HEK293 (cell line): ENCODE measurements at regions not wholly inside any gene's neighbourhood (a gene's known extent, or its start where the extent isn't known, plus 50 kb on each side); places are given as distances from the start of the nearest gene placed in this dataset.

ENCODE experiments used
- CTCF ChIA-PET: fragments of 350-600 bp; formaldehyde crosslinking; extraction: SDS; loops from one replicate; lab custom pipeline; 2021; ENCODE audit warnings: antibody characterized with exemption; lab: Yijun Ruan, JAX
- POLR2A ChIA-PET: fragments of 300-600 bp; formaldehyde crosslinking; extraction: SDS; loops from one replicate; lab custom pipeline; 2020; ENCODE audit warnings: antibody characterized with exemption, inconsistent platforms; lab: Yijun Ruan, JAX
- H3K27ac ChIP-seq: fragments of 200-500 bp; sonication (Bioruptor generic); 2 replicates; pipeline ENCODE4 v1.5.1; 2014; ENCODE audit warnings: low read depth, low read length, control low read depth, inconsistent platforms; ENCODE audit errors: extremely low read depth
- H3K36me3 ChIP-seq, 2 experiments: fragments of 200-500 bp in 1 of 2; sonication (Bioruptor generic) in 1 of 2; 1 replicate in 1 of 2; 2 replicates in 1 of 2; pipeline ENCODE4 v1.5.1; 2014 to 2017; ENCODE audit warnings: inconsistent platforms in 2 of 2, low read length in 2 of 2; ENCODE audit not compliant: control insufficient read depth in 2 of 2, insufficient read depth in 1 of 2
- H3K4me1 ChIP-seq: fragments of 200-500 bp; sonication (Bioruptor generic); 2 replicates; pipeline ENCODE4 v1.5.1; 2014; ENCODE audit warnings: mild to moderate bottlenecking, low read length, inconsistent platforms; ENCODE audit not compliant: control insufficient read depth, insufficient read depth
- H3K4me3 ChIP-seq: 2 replicates; pipeline ENCODE4 v1.5.1; 2011; ENCODE audit warnings: low read depth, mild to moderate bottlenecking, control low read depth, low read length, moderate library complexity
- H3K9me3 ChIP-seq: fragments of 200-500 bp; sonication (Bioruptor generic); 2 replicates; pipeline ENCODE4 v1.5.1; 2014; ENCODE audit warnings: low read depth, low read length, inconsistent platforms; ENCODE audit not compliant: control insufficient read depth, insufficient read depth
- IKZF3 ChIP-seq: fragments of 450-650 bp; IDR thresholded peaks from 2 replicates; pipeline ENCODE4 v1.5.0; 2018; ENCODE audit warnings: missing biosample characterization, mild to moderate bottlenecking, missing genetic modification characterization, moderate library complexity
- MEIS1 ChIP-seq: sonication (generic); formaldehyde crosslinking; IDR thresholded peaks from 2 replicates; pipeline ENCODE4 v1.8.1; 2022; ENCODE audit warnings: missing genetic modification reagents, mild to moderate bottlenecking, borderline replicate concordance
- SCRT1 ChIP-seq: fragments of 450-650 bp; formaldehyde crosslinking; IDR thresholded peaks from 2 replicates; pipeline ENCODE4 v1.5.1; 2016; ENCODE audit warnings: missing biosample characterization, missing genetic modification characterization, borderline replicate concordance
- SP2 ChIP-seq: fragments of 450-650 bp; formaldehyde crosslinking; IDR thresholded peaks from 2 replicates; pipeline ENCODE4 v1.5.1; 2016; ENCODE audit warnings: missing biosample characterization, missing genetic modification characterization
- ZNF114 ChIP-seq: fragments of 450-650 bp; formaldehyde crosslinking; IDR thresholded peaks from 2 replicates; pipeline ENCODE4 v1.5.0; 2017; ENCODE audit warnings: missing biosample characterization, missing genetic modification characterization
- ZNF155 ChIP-seq: fragments of 450-650 bp; formaldehyde crosslinking; IDR thresholded peaks from 2 replicates; pipeline ENCODE4 v1.5.1; 2016; ENCODE audit warnings: missing biosample characterization, missing genetic modification characterization
- ZNF157 ChIP-seq: fragments of 450-650 bp; formaldehyde crosslinking; IDR thresholded peaks from 2 replicates; pipeline ENCODE4 v1.5.1; 2016; ENCODE audit warnings: missing biosample characterization, missing genetic modification characterization
- ZNF2 ChIP-seq: fragments of 450-650 bp; formaldehyde crosslinking; IDR thresholded peaks from 2 replicates; pipeline ENCODE4 v1.5.1; 2016; ENCODE audit warnings: missing biosample characterization, missing genetic modification characterization
- ZNF202 ChIP-seq: fragments of 450-650 bp; formaldehyde crosslinking; IDR thresholded peaks from 2 replicates; pipeline ENCODE4 v1.5.1; 2016; ENCODE audit warnings: missing biosample characterization, missing genetic modification characterization, borderline replicate concordance
- ZNF324 ChIP-seq: fragments of 450-650 bp; formaldehyde crosslinking; IDR thresholded peaks from 2 replicates; pipeline ENCODE4 v1.5.1; 2016; ENCODE audit warnings: missing biosample characterization, missing genetic modification characterization
- ZNF366 ChIP-seq: fragments of 450-650 bp; formaldehyde crosslinking; conservative IDR thresholded peaks from 2 replicates; pipeline ENCODE4 v1.5.1; 2016; ENCODE audit warnings: missing biosample characterization, missing genetic modification characterization
- ZNF394 ChIP-seq: fragments of 450-650 bp; formaldehyde crosslinking; IDR thresholded peaks from 2 replicates; pipeline ENCODE4 v1.5.1; 2016; ENCODE audit warnings: missing biosample characterization, missing genetic modification characterization, mild to moderate bottlenecking, moderate library complexity, borderline replicate concordance
- ZNF48 ChIP-seq: fragments of 450-650 bp; formaldehyde crosslinking; IDR thresholded peaks from 2 replicates; pipeline ENCODE4 v1.5.1; 2016; ENCODE audit warnings: missing biosample characterization, missing genetic modification characterization
- ZNF530 ChIP-seq: fragments of 450-650 bp; formaldehyde crosslinking; IDR thresholded peaks from 2 replicates; pipeline ENCODE4 v1.5.1; 2016; ENCODE audit warnings: low read depth, missing biosample characterization, missing genetic modification characterization
- ZNF654 ChIP-seq: fragments of 450-650 bp; formaldehyde crosslinking; IDR thresholded peaks from 2 replicates; pipeline ENCODE4 v1.5.1; 2016; ENCODE audit warnings: low read depth, missing biosample characterization, missing genetic modification characterization
- ZXDB ChIP-seq: fragments of 450-650 bp; formaldehyde crosslinking; IDR thresholded peaks from 2 replicates; pipeline ENCODE4 v1.5.1; 2016; ENCODE audit warnings: missing biosample characterization, missing genetic modification characterization
- TF ChIP-seq, protein P1 (sequence below): fragments of 450-650 bp; formaldehyde crosslinking; IDR thresholded peaks from 2 replicates; pipeline ENCODE4 v1.5.1; 2016; ENCODE audit warnings: missing biosample characterization, missing genetic modification characterization
- TF ChIP-seq, protein P2 (sequence below): fragments of 450-650 bp; formaldehyde crosslinking; IDR thresholded peaks from 2 replicates; pipeline ENCODE4 v1.5.1; 2016; ENCODE audit warnings: missing biosample characterization, missing genetic modification characterization
- TF ChIP-seq, protein P3 (sequence below): fragments of 450-650 bp; formaldehyde crosslinking; IDR thresholded peaks from 2 replicates; pipeline ENCODE4 v1.5.1; 2016; ENCODE audit warnings: missing biosample characterization, missing genetic modification characterization
- TF ChIP-seq, protein P4 (sequence below): fragments of 450-650 bp; formaldehyde crosslinking; IDR thresholded peaks from 2 replicates; pipeline ENCODE4 v1.5.1; 2016; ENCODE audit warnings: missing biosample characterization, missing genetic modification characterization
- TF ChIP-seq, protein P5 (sequence below): fragments of 450-650 bp; formaldehyde crosslinking; IDR thresholded peaks from 2 replicates; pipeline ENCODE4 v1.5.1; 2016; ENCODE audit warnings: missing biosample characterization, missing genetic modification characterization

DNA sequence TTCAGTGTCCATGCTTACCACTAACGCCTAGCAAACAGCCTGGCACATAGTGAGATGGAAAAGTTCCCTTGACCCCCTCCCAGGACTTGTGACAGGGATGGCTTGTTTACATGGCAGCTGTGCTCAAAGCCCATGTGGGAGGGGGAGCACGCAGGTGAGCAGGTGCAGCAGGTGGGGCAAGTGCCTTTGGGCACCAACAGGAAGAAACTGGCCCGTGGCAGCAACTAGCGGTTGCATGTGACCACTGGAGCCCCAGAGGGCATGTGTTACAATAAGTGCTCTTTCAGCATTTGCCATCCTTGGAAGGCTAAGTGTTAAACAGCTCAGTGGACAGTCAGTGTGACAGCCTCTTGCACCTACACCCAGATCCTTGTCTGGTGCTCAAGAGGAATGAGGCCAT, 734.6 kb downstream of the TUSC7 start:
- H3K4me3 ChIP-seq = no peak overlapping the region
- peaks cover 6% of the 10 kb centered on the region; the same call in 1 of the 2 replicates for H3K4me1 ChIP-seq
- H3K27ac ChIP-seq = no peak overlapping the region
- POLR2A ChIA-PET = no interaction called here
- H3K36me3 ChIP-seq = no peaks in the 10 kb centered on the region
- no peaks in the 10 kb centered on the region for H3K9me3 ChIP-seq
- CTCF ChIA-PET = no interaction called here
- TF ChIP-seq ZNF530 (tag by site-specific recombination) (no peak), ZNF157 (no peak), ZNF2 (tag by site-specific recombination) (no peak), ZNF366 (tag by site-specific recombination) (no peak)
- TF ChIP-seq, protein P1, sequence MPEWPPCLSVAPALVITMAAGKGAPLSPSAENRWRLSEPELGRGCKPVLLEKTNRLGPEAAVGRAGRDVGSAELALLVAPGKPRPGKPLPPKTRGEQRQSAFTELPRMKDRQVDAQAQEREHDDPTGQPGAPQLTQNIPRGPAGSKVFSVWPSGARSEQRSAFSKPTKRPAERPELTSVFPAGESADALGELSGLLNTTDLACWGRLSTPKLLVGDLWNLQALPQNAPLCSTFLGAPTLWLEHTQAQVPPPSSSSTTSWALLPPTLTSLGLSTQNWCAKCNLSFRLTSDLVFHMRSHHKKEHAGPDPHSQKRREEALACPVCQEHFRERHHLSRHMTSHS (tag by site-specific recombination) = no peak

DNA sequence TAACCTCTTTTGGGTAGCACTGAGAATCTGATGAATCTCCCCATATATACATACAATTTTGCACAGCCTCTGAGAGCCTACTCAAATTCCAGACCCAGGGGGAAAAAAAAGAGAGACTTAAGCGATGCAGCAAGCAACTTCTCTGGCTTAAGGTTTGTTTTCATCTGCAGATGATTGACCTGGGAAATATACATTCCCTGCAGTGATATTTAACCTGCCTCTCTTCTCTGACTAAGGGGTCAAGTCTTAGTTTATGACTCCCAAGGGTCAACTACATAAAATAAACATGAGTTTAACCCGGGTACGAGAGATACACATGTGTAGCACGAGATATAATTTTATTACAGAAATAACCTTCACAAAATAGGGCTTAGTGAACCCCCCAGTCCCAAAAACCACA, 737.8 kb downstream of the TUSC7 start:
- ChIA-PET CTCF (interaction anchor here (0.6 kb wide), 1 partner anchor 79 kb away, joined by 3 read pairs; no protein-coding TSS in a partner anchor), POLR2A (no interaction called here)
- peaks cover 6% of the 10 kb centered on the region; the same call in 1 of the 2 replicates for H3K4me1 ChIP-seq
- TF ChIP-seq ZNF202 (tag by site-specific recombination) (no peak), MEIS1 (CRISPR knock-in tag) (no peak), ZNF394 (no peak), ZNF155 (no peak), IKZF3 (tag by site-specific recombination) (no peak), ZNF48 (tag by site-specific recombination) (no peak)
- TF ChIP-seq, protein P2, sequence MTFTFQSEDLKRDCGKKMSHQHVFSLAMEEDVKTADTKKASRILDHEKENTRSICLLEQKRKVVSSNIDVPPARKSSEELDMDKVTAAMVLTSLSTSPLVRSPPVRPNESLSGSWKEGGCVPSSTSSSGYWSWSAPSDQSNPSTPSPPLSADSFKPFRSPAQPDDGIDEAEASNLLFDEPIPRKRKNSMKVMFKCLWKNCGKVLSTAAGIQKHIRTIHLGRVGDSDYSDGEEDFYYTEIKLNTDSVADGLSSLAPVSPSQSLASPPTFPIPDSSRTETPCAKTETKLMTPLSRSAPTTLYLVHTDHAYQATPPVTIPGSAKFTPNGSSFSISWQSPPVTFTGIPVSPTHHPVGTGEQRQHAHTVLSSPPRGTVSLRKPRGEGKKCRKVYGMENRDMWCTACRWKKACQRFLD = no peak
- TF ChIP-seq, protein P3, sequence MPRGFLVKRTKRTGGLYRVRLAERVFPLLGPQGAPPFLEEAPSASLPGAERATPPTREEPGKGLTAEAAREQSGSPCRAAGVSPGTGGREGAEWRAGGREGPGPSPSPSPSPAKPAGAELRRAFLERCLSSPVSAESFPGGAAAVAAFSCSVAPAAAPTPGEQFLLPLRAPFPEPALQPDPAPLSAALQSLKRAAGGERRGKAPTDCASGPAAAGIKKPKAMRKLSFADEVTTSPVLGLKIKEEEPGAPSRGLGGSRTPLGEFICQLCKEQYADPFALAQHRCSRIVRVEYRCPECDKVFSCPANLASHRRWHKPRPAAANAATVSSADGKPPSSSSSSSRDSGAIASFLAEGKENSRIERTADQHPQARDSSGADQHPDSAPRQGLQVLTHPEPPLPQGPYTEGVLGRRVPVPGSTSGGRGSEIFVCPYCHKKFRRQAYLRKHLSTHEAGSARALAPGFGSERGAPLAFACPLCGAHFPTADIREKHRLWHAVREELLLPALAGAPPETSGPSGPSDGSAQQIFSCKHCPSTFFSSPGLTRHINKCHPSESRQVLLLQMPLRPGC (tag by site-specific recombination) = no peak
- no peaks in the 10 kb centered on the region for H3K36me3 ChIP-seq
- H3K4me3 ChIP-seq = no peak overlapping the region
- H3K27ac ChIP-seq = no peak overlapping the region
- H3K9me3 ChIP-seq = no peaks in the 10 kb centered on the region

DNA sequence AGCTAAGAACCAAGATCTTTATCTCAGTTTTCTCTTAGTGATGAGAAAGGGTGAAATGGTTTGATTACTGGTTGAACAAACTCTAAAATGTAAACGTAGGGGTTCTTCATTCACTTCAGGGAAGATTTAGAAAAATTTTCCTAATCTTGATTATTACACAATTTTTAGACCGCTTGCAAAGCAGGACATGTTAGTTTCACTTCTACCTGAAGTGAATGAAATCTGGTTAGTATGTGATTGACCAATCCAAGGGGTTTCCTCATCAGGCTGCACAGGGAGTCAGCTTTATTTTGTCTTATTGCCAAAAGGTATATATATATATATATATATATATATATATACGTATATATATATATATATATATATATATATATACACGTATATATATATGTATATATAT, 740.4 kb downstream of the TUSC7 start:
- TF ChIP-seq ZNF114 (tag by site-specific recombination) = no peak
- Histone ChIP-seq H3K36me3 (no peaks in the 10 kb centered on the region), H3K4me3 (no peak overlapping the region), H3K4me1 (0 out of 2 replicates have a peak, but pooled peaks cover 2% of the 10 kb centered on the region), H3K27ac (no peak overlapping the region), H3K9me3 (no peaks in the 10 kb centered on the region)
- ChIA-PET POLR2A (no interaction called here), CTCF (no interaction called here)

DNA sequence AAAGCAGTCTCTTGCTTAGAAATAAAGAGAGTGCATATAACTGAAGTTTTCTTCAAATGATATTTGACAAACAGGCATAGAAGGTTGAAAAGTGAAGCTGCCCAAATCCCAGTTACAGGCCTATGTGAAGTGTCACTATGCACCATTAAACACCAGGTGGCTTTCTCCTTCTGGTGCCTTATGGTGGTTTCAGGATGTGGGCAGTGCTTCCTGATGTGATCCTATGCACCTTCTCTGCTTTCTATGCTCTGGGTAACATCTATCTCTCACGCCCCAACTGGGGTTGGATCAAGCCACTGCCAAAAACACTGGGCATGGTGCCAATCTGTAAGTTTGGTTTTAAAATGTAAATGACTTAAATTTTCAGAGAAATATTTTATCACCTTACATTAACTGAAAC, 744.7 kb downstream of the TUSC7 start:
- Histone ChIP-seq H3K27ac (no peak overlapping the region), H3K4me3 (no peak overlapping the region), H3K4me1 (no peaks in the 10 kb centered on the region), H3K36me3 (no peaks in the 10 kb centered on the region), H3K9me3 (no peaks in the 10 kb centered on the region)
- CTCF ChIA-PET = no interaction called here
- POLR2A ChIA-PET = no interaction called here
- TF ChIP-seq, protein P4, sequence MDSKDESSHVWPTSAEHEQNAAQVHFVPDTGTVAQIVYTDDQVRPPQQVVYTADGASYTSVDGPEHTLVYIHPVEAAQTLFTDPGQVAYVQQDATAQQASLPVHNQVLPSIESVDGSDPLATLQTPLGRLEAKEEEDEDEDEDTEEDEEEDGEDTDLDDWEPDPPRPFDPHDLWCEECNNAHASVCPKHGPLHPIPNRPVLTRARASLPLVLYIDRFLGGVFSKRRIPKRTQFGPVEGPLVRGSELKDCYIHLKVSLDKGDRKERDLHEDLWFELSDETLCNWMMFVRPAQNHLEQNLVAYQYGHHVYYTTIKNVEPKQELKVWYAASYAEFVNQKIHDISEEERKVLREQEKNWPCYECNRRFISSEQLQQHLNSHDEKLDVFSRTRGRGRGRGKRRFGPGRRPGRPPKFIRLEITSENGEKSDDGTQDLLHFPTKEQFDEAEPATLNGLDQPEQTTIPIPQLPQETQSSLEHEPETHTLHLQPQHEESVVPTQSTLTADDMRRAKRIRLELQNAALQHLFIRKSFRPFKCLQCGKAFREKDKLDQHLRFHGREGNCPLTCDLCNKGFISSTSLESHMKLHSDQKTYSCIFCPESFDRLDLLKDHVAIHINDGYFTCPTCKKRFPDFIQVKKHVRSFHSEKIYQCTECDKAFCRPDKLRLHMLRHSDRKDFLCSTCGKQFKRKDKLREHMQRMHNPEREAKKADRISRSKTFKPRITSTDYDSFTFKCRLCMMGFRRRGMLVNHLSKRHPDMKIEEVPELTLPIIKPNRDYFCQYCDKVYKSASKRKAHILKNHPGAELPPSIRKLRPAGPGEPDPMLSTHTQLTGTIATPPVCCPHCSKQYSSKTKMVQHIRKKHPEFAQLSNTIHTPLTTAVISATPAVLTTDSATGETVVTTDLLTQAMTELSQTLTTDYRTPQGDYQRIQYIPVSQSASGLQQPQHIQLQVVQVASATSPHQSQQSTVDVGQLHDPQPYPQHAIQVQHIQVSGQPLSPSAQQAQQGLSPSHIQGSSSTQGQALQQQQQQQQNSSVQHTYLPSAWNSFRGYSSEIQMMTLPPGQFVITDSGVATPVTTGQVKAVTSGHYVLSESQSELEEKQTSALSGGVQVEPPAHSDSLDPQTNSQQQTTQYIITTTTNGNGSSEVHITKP (tag by site-specific recombination) = no peak
- TF ChIP-seq, protein P5, sequence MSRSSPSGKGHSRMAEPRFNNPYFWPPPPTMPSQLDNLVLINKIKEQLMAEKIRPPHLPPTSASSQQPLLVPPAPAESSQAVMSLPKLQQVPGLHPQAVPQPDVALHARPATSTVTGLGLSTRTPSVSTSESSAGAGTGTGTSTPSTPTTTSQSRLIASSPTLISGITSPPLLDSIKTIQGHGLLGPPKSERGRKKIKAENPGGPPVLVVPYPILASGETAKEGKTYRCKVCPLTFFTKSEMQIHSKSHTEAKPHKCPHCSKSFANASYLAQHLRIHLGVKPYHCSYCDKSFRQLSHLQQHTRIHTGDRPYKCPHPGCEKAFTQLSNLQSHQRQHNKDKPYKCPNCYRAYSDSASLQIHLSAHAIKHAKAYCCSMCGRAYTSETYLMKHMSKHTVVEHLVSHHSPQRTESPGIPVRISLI = no peak
- no peak for TF ChIP-seq ZNF324 (tag by site-specific recombination)
- no peak for TF ChIP-seq SCRT1 (tag by site-specific recombination)
- TF ChIP-seq ZXDB (tag by site-specific recombination) = no peak
- no peak for TF ChIP-seq ZNF654 (tag by site-specific recombination)
- TF ChIP-seq ZNF157 = no peak
- TF ChIP-seq SP2 = no peak
